ENCODE measurements at regions not wholly inside any gene's neighbourhood (a gene's known extent, or its start where the extent isn't known, plus 50 kb on each side); places are given as distances from the start of the nearest gene placed in this dataset.

GRCh38 chr2:71843391-71843850 is 304.2 kb downstream of the CYP26B1 start (continued):
- TF ChIP-seq, protein P1, sequence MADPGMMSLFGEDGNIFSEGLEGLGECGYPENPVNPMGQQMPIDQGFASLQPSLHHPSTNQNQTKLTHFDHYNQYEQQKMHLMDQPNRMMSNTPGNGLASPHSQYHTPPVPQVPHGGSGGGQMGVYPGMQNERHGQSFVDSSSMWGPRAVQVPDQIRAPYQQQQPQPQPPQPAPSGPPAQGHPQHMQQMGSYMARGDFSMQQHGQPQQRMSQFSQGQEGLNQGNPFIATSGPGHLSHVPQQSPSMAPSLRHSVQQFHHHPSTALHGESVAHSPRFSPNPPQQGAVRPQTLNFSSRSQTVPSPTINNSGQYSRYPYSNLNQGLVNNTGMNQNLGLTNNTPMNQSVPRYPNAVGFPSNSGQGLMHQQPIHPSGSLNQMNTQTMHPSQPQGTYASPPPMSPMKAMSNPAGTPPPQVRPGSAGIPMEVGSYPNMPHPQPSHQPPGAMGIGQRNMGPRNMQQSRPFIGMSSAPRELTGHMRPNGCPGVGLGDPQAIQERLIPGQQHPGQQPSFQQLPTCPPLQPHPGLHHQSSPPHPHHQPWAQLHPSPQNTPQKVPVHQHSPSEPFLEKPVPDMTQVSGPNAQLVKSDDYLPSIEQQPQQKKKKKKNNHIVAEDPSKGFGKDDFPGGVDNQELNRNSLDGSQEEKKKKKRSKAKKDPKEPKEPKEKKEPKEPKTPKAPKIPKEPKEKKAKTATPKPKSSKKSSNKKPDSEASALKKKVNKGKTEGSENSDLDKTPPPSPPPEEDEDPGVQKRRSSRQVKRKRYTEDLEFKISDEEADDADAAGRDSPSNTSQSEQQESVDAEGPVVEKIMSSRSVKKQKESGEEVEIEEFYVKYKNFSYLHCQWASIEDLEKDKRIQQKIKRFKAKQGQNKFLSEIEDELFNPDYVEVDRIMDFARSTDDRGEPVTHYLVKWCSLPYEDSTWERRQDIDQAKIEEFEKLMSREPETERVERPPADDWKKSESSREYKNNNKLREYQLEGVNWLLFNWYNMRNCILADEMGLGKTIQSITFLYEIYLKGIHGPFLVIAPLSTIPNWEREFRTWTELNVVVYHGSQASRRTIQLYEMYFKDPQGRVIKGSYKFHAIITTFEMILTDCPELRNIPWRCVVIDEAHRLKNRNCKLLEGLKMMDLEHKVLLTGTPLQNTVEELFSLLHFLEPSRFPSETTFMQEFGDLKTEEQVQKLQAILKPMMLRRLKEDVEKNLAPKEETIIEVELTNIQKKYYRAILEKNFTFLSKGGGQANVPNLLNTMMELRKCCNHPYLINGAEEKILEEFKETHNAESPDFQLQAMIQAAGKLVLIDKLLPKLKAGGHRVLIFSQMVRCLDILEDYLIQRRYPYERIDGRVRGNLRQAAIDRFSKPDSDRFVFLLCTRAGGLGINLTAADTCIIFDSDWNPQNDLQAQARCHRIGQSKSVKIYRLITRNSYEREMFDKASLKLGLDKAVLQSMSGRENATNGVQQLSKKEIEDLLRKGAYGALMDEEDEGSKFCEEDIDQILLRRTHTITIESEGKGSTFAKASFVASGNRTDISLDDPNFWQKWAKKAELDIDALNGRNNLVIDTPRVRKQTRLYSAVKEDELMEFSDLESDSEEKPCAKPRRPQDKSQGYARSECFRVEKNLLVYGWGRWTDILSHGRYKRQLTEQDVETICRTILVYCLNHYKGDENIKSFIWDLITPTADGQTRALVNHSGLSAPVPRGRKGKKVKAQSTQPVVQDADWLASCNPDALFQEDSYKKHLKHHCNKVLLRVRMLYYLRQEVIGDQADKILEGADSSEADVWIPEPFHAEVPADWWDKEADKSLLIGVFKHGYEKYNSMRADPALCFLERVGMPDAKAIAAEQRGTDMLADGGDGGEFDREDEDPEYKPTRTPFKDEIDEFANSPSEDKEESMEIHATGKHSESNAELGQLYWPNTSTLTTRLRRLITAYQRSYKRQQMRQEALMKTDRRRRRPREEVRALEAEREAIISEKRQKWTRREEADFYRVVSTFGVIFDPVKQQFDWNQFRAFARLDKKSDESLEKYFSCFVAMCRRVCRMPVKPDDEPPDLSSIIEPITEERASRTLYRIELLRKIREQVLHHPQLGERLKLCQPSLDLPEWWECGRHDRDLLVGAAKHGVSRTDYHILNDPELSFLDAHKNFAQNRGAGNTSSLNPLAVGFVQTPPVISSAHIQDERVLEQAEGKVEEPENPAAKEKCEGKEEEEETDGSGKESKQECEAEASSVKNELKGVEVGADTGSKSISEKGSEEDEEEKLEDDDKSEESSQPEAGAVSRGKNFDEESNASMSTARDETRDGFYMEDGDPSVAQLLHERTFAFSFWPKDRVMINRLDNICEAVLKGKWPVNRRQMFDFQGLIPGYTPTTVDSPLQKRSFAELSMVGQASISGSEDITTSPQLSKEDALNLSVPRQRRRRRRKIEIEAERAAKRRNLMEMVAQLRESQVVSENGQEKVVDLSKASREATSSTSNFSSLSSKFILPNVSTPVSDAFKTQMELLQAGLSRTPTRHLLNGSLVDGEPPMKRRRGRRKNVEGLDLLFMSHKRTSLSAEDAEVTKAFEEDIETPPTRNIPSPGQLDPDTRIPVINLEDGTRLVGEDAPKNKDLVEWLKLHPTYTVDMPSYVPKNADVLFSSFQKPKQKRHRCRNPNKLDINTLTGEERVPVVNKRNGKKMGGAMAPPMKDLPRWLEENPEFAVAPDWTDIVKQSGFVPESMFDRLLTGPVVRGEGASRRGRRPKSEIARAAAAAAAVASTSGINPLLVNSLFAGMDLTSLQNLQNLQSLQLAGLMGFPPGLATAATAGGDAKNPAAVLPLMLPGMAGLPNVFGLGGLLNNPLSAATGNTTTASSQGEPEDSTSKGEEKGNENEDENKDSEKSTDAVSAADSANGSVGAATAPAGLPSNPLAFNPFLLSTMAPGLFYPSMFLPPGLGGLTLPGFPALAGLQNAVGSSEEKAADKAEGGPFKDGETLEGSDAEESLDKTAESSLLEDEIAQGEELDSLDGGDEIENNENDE (IDR thresholded peaks at IDR 0.05; ENCODE audit: insufficient replicate concordance, low read length), result no peak
- TF ChIP-seq FOSL1 (IDR thresholded peaks at IDR 0.05; ENCODE audit: insufficient read depth, low read depth, low read length) (no peak), RNF2 (IDR thresholded peaks at IDR 0.05; ENCODE audit: borderline replicate concordance, low read depth, low read length, missing control alignments, poor library complexity, severe bottlenecking) (no peak), KDM4A (IDR thresholded peaks at IDR 0.05; ENCODE audit: low read depth, low read length, severe bottlenecking) (no peak), TAF1 (IDR thresholded peaks at IDR 0.05; ENCODE audit: low read depth, low read length) (no peak), GABPA (IDR thresholded peaks at IDR 0.05; ENCODE audit: borderline replicate concordance, insufficient read depth, low read length) (no peak), JUND (IDR thresholded peaks at IDR 0.05; ENCODE audit: low read length) (no peak), HDAC6 (IDR thresholded peaks at IDR 0.05; ENCODE audit: low read depth, low read length) (no peak), CTBP2 (IDR thresholded peaks at IDR 0.05; ENCODE audit: borderline replicate concordance, insufficient read depth, insufficient read length, low read length) (no peak), TEAD4 (IDR thresholded peaks at IDR 0.05; ENCODE audit: low read depth, low read length) (no peak), RBBP5 (IDR thresholded peaks at IDR 0.05; ENCODE audit: borderline replicate concordance, low read depth, low read length) (no peak), ZNF274 (IDR thresholded peaks at IDR 0.05; ENCODE audit: borderline replicate concordance, extremely low read depth, low read length) (no peak)
